DMS53 (cell line): ENCODE measurements at regions not wholly inside any gene's neighbourhood (a gene's known extent, or its start where the extent isn't known, plus 50 kb on each side); places are given as distances from the start of the nearest gene placed in this dataset.

Experiments
- DNase-seq: peaks from one replicate; lab custom pipeline; 2025; lab: John Stamatoyannopoulos, UW

DNA sequence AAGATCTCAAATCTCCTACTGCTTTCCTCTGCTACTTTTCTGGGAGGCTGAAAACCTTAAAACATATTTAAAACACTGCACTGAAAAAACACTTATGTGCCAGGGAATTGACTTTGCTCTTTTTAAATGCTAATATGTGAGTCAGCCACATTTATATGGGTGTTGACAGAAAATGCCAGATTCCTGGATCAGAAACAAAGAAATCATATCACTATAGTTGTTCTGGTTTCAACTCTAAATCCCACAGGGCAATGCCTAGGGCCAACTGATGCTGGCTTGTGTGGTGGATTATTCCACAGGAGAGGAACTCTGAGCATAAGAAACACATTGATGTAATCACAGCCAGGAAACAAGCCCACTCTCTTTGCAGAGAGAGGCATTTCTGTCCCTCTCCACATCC is 1439.0 kb upstream of the SPRY2 start:
- DNase-seq = no peak

DNA sequence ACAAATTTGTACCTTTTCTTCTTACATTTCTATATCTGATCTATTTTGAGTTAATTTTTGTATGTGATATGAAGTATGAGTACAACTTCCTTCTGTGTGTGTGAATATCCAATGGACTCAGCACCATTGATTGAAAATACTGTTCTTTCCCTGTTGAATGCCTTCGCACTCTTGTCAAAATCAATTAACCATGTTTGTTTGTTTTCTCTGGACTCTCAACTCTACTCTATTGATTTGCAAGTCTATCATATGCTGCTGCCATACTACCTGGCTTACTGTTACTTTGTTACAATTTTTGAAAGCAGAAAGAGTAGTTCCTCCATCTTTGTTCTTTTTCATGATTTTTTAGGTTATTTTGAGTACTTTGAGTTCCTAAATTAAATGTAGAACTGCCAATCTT is 1437.4 kb upstream of the SPRY2 start:
- DNase-seq = no peak

DNA sequence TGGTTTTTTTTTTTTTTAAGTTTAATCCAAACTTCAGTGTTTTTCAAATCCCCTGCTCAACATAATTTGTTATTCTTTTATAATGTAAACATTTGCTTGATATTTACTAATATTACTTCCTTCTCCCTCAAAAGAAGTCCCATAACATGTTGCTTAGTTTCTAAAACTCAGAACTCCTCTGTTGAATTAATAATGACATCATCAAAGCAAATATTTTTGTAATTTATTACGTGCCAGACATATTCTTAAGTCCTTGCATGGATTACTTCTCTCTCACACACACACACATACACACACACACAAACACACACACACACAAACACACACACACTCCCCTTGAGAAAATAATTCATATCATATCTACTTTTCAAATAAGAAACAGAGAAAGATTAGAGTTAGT is 1432.3 kb upstream of the SPRY2 start:
- DNase-seq = peak; percentile 9

DNA sequence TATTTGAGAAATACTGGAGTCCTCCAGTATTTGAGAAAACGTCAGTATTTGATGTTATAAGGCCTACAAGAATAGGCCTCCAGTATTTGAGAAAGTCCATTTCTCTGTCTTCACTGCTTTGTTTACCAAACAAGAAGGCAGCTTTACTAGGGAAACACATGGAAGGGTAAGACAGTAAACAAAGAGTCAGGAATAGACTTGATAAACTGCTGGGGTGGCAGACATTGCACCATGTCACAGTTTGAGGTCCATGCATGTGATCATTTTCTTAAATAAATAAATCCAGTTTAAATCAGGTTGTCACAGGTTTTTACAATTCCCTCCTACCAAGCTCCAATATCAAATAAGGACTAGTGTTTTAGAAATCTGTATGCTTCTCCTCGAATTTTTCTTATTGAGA is 1431.0 kb upstream of the SPRY2 start:
- peak; percentile 3 for DNase-seq

DNA sequence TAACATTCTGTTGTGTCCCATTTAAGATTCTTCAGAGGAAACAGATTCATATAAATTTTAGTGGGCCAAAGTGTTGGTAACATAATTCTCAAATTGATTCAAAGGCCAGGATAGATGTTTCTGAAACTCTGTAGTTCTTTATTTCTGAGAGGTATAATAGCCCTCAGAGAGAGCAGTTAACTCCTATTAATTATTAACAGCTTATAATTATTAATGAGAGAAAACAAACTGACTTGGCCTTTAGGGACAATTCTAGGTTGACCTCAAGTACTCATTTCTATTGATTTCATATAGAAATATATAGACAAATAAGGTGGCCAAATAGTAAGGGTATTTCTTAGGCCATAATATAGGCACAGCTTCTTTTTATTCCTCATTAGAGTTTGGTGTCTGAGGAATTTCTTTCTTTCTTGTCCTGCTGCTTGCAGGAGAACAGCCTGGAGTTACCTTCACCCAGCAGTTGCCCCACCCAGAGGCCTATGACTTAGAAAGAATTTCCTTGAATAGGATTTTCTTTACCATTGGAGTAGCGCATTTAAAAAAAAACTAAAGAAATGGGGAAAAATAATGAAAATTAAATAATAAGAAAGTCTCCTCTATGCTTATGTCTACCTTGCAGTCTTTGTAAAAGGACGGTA is 1430.1 kb upstream of the SPRY2 start:
- no peak for DNase-seq

DNA sequence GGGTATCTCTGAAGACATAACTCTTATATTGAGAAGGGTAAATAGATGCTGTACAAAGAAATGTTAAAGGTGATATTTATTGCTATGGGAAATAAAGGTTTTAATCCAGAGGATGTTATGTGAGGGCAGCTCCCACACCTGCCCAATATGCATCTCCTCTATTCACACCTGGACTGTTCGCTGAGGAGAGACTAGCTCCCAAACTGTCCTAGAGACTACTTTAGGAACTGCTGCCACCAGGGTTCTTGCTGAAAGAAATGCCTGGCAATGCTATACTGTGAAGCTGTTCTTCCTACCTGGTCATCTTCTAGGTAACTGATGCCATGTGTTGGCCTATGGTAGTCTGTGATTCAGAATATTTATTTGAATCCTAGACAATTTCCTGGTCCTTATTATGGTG is 1421.5 kb upstream of the SPRY2 start:
- DNase-seq = no peak

DNA sequence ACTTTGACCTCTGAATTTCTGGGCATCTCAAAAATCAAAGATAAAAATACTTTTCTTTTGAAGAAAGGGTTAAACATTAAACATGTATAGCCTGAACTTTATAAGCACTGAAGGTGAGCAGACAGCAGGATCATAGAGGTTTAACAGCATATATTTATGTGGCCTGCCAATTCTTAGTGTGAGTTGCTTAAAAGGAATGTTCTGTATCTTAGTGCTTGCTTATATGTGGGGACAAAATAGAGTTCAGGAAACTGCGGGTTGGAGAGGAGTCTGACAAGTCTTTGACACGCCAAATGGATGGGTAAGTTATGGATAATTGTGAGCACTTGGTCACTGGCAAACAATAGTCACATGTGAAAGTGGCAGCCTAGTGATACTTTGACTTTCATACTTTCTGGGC is 1419.4 kb upstream of the SPRY2 start:
- no peak for DNase-seq

DNA sequence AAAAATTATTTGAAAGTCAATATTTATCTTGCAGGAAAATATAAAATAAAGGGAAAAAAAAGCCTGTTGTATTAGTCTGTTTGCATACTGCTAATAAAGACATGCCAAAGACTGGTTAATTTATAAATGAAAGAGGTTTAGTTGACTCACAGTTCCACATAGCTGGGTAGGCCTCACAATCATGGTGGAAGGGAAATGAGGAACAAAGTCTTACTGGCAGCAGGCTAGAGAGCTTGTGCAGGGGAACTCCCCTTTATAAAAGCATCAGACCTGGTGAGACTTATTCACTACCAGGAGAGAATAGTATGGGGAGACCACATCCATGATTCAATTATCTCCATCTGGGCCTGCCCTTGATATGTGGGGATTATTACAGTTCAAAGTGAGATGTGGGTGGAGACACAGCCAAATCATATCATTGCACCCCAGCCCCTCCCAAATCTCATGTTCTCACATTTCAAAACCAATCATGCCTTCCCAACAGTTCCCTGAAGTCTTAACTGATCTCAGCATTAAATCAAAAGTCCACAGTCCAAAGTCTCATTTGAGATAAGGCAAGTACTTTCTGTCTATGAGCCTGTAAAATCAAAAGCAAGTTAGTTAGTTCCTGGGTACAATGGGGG is 1416.5 kb upstream of the SPRY2 start:
- DNase-seq = no peak

DNA sequence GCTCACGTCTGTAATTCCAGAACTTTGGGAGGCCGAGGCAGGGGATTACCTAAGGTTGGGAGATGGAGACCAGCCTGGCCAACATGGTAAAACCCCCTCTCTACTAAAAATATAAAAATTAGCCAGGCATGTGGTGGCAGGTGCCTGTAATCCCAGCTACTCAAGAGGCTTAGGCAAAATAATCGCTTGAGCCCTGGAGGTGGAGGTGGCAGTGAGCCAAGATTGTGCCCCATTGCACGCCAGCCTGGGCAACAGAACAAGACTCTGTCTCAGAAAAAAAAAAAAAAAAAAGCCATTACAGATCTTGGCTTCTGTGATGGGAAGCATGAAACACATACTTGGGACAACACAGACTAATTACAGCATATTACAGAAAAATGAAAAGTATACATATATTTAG is 1404.5 kb upstream of the SPRY2 start:
- no peak for DNase-seq

DNA sequence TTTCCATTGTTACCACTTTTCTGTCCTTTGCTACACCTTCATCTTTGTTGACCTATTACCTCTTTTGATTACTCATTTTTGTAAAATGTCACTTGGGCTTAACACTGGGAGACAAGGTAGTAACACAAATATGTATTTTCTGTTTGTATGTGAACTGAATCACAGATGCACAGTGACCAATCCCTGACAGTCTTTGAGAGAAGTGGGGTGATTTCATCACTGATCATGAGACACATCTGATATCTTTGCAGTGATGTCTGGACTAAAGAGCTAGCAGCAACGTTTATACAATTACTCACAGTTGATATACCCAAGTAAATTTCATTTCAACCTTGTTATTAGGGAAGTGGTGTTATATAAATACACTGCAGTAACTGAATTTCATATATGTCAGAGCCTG is 1397.4 kb upstream of the SPRY2 start:
- peak; percentile 46 for DNase-seq

DNA sequence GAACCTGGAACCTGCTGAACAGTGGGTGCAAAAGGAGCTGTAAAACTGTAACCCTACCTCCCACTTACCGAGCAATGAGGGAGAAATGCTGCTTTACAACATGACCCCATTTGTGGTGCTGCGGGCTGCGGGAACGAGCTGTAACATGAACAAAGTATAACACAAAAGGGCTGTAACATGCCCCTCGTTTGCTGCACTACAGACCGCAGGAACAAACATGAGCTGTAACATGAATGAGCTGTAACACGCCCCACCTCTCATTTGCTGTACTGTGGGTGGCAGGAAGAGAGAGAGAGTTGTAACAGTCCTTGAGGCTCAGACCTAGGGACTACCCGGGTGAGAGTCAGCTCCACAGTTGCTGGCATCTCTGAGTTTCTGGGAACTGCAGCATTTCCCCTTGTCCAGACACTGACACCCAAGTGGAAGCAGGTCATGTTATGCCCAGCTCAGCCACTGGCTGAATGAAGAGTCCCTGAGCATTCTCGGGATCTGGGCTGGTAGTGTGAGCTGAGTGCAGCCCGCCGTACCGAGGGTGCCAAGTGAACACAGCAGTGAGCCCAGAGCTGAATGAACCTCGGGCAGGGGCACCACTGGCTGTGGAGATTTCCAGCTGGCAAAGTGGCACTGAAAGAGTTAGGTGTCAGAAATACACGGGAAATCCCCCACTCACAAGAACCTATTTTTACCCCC is 1385.3 kb upstream of the SPRY2 start:
- DNase-seq = no peak

DNA sequence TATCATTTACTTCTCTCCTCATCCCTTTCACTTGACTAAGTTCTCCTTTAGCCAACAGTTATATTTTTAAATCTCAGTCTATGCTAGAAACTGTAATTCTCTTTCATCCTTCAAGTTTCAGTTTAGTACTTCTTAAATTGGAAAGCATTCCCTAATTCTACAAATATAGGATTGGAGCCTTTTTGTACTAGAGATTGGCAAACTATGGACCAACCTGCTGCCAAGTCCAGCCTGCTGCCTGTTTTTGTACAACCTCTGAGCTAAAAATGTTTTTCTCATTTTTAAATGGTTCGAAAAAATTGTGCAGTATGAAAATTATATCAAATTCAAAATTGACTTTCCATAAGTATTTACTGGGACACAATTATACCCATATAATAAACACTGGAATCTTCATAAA is 1381.5 kb upstream of the SPRY2 start:
- DNase-seq = no peak

DNA sequence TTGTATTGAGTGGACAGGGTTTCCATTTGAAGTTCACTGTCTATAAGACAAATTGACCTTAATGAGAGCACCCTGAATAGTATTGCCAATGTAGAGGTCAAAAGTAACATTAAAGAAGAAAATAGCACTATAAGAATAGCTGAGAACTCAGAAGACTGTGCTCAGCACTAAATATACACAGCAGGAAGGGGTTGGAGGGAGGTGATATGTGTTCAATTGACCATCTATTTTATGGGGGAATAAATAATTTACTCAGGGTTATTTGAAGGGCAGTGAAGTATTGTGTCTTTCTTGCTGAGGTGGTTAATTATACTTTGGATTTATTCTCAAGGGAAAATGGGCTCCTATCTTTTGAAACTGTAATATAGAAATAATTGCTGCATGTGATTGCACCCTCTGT is 1380.5 kb upstream of the SPRY2 start:
- DNase-seq = no peak

DNA sequence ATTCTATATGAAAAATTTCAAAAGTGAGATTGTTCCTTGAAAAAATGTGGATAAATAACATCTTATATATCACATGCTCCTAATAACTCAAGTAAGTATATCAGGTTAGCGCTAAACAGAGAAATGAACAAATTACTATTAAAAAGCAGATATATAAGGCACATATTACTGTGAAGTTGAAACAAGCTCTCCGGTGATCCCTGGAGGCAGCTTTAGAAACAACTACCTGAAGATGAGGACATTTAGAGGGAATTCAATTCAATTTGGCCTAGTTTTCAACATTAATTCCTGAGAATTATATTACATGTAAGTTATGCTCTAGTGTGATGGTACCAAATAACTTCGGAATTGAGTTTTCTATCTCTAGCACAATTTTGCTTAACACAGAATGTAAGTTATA is 1373.6 kb upstream of the SPRY2 start:
- DNase-seq = no peak

DNA sequence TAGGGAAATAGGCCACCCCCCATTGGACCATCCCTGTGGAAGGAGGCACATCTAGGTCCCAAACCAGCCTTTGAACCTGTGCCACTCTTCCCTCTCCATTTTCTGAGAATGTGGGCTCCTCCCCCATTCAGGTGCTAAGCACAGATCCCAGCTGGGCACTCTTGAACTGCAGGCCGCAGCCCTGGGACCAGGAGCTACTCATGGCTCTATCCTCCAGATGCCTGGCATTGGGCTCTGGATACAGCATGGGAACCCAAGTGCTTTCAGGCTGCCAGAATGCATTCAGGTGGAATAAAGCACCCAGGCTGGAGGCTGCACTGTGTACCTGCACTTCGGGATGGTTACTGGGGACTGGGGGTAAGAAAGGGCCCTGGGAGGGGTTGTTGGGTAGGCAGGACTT is 1372.3 kb upstream of the SPRY2 start:
- DNase-seq = no peak

DNA sequence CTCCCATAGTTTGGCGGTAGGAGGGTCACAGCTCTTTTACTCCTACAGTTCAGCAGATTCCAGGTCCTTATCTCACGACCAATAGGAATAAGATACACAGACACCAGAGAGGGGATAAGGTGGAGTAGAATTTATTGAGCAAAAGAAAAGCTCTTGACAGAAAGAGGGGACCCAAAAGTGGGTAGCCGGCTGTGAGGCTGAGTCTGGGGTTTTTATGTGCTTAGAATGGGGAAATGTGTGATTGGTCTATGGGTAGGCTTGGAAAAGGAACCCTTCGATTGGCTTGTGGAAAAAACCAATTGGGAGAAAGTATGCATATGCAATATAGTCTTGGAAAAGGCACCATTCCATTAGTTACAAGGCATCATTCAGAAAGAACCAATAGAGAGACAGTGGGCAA is 1356.9 kb upstream of the SPRY2 start:
- no peak for DNase-seq

DNA sequence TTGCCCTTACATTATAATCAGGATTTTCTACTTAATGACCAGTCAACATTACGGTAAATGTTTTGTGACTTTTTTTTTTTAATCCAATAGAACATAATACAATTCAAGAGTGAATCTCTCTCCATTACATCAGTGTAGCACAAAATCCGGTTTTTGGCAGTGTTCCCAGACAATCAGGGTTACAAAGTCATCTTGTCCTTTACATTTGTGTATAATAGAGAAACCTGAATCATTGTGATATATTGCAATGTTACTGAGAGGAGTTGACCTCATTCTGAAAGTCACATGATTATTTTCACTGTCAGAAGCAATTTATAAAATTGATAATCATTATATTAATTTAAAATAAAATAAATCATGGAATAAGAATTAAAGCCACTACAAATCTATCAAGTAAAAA is 1346.0 kb upstream of the SPRY2 start:
- DNase-seq = peak; percentile 13

DNA sequence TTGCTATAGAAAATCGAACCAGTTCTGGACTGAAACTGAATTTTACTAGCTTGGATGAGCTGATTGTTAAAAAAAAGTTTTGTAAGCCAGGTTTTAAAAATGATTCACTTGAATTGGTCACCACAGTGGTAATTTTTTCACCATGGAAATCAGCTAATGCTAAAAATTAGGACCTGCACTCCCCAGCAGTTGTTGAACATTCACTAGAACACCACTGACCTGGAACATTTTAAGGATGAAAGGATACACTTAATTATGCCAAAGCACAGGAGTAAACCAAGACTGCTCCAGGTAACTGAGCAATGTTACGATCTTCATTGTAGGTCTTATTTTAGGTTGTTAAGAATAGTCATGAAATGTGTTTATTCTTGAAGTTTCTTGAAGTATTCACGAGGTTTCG is 1342.6 kb upstream of the SPRY2 start:
- DNase-seq = no peak

DNA sequence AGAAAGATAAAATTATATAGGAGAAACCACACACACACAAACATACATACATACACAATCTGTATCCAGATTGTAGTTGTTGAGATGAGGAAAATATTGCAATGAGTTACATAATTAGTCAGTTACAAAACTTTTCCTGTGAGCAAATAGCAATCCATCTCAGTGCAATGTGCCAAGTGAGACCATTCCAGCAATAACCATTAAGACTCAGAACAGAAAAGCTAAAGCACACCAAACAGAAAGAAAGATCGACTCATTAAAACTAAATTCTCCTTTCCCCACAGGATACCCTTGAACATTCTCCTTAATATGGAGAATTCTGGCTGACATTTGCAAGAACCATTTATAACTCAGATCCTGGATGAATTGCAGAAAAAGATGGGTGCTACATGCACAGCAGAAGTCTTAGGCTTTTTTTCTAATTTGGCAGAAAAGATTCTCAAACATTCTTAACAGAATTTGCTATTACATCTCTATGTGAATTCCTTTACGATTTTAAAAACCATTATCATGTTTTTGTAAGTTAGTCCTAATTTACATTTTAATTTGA is 1341.2 kb upstream of the SPRY2 start:
- no peak for DNase-seq

DNA sequence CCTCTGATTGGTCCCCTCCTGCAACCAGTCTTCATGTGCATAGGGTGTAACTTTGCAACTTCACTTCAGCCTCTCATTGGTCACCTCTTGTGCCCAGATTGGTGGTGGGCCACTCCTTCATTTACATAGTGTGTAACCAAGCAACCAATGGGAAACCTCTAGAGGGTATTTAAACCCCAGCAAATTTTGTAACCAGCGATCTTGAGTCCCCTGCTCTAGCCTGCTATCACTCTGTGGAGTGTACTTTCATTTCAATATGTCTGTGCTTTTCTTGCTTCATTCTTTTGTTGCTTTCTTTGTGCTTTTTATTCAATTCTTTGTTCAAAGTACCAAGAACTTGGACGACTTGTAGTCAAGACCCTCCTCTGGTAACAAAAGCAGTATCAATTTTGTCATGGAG is 1336.9 kb upstream of the SPRY2 start:
- no peak for DNase-seq

DNA sequence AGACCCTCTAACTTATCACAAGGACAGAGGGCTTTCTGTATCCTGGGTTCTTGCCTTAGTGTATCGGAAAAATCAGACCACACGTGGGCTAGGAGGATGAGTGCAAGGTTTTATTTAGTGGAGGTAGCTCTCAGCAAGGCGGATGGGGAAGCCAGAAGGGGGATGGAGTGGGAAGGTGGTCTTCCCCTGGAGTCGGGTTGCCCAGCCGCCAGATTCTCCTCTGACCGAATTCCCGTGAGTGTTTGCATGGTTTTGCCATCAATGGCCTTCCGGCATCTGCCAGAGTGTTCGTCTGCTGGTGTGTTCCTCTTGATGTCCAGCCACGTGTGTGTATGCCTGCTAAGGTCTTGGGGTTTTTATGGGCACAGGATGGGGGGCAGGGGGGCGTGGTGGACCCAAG is 1335.1 kb upstream of the SPRY2 start:
- no peak for DNase-seq

DNA sequence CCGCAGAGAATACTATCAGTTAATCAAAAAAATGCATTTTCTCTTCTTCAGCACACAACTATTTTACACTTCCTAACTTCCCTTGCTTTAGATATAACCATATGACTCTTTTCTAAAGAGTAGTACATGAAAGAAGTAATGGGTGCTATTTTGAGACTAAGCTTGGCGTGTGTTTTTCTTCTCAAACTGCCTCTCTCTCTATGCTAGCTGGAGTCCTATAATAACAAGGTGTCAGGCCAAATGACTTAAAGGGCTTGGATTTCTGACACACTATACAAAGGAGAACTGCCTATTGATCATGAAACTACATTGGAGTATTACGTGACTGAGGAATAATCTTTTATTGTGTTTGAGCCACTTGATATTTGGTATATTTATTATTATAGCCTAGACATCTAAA is 1330.1 kb upstream of the SPRY2 start:
- no peak for DNase-seq

DNA sequence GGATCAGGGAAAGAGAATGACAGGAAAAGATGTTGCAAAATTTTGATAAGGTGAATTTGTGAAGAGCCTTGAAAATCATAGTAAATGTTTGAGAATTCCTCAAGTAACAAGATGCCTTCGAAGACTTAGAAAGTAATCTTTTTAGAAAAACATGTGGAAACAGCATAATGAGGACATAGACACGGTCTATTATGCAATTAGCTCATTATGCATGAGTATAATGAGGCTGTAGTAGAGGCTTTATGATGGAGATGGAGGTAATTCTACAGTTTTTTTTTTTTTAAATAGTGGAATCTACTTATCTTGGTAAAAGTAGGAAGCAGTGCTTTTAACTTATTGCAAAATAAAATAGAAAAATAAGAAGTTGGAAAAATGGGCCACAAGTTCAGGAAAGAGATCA is 1329.1 kb upstream of the SPRY2 start:
- DNase-seq = no peak

DNA sequence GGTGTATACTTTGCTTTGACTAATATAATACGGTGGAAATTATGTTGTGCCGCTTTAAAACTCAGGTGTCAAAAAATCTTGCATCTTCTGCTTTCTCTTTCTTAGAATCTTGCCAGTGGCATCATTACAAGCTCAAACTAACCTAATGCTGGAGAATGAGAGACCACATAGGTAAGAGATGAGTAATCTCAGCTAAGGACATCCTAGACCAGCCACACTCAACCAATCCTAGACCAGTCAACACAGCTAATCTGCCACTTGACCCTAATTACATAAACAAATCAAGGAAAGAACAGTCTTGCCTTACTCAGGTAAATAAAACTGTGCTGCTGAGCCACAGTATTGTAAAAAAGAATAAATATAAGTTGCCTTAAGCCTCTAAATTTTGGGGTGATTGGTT is 1323.9 kb upstream of the SPRY2 start:
- peak; percentile 6 for DNase-seq
